GM12872 (cell line): ENCODE measurements at regions not wholly inside any gene's neighbourhood (a gene's known extent, or its start where the extent isn't known, plus 50 kb on each side); places are given as distances from the start of the nearest gene placed in this dataset.

ENCODE experiments used
- CTCF ChIP-seq: IDR thresholded peaks from 3 replicates; pipeline ENCODE4 v1.5.1; 2011; ENCODE audit warnings: low read depth, mild to moderate bottlenecking, low read length, moderate library complexity; ENCODE audit not compliant: insufficient read depth

GRCh38 chr15:72858205-72858604, 74.6 kb upstream of the ADPGK start:
- no peak for TF ChIP-seq CTCF

- TF ChIP-seq CTCF: no peak
Measured at GRCh38 chr15:72857331-72858063, 73.9 kb upstream of the ADPGK start.

- no peak for TF ChIP-seq CTCF
Measured at GRCh38 chr15:72856549-72857040, 73.0 kb upstream of the ADPGK start.

- TF ChIP-seq CTCF: no peak
Measured at GRCh38 chr15:72855791-72856190, 72.2 kb upstream of the ADPGK start.

- no peak for TF ChIP-seq CTCF
Measured at GRCh38 chr15:72852273-72852672, 68.7 kb upstream of the ADPGK start.

GRCh38 chr15:72851586-72851985, 68.0 kb upstream of the ADPGK start:
- TF ChIP-seq CTCF: no peak

- TF ChIP-seq CTCF: no peak
Measured at GRCh38 chr15:72850833-72851232, 67.3 kb upstream of the ADPGK start.
